CD1c-positive myeloid dendritic cell (primary cell): ENCODE measurements at regions not wholly inside any gene's neighbourhood (a gene's known extent, or its start where the extent isn't known, plus 50 kb on each side); places are given as distances from the start of the nearest gene placed in this dataset.

Experiments
- DNase-seq: peaks from one replicate; pipeline ENCODE4 v3.0.0-alpha.2; 2016; ENCODE audit errors: extremely low spot score

DNA sequence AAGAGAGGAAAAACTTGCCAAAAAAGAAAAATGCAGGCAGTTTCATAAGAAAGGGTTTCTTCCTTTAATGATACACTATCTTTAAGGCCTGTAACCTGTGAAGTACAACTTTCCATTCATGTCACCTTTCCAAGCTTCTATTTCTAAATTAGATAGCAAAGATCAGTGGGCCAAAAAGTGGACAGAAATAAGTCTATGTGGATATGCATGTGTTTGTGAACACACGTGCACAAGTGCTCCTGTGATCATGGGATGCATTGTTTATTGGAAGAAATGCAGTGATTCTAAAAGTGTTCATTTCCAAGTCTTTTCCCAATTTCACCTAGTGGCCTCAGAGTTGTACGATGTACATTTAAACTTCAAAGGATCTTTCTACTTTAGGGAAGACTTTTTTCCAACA, 230.0 kb upstream of the BLID start:
- DNase-seq, result no peak

GRCh38 chr11:122345586-122345985, 229.6 kb upstream of the BLID start:
- no peak for DNase-seq

- DNase-seq, result no peak
Measured at GRCh38 chr11:122344215-122344614, 228.2 kb upstream of the BLID start.

- no peak for DNase-seq
Measured at GRCh38 chr11:122343210-122343609, 227.2 kb upstream of the BLID start.

GRCh38 chr11:122342089-122342744, 226.2 kb upstream of the BLID start:
- peak; percentile 10 for DNase-seq

GRCh38 chr11:122341477-122341876, 225.5 kb upstream of the BLID start:
- no peak for DNase-seq

DNA sequence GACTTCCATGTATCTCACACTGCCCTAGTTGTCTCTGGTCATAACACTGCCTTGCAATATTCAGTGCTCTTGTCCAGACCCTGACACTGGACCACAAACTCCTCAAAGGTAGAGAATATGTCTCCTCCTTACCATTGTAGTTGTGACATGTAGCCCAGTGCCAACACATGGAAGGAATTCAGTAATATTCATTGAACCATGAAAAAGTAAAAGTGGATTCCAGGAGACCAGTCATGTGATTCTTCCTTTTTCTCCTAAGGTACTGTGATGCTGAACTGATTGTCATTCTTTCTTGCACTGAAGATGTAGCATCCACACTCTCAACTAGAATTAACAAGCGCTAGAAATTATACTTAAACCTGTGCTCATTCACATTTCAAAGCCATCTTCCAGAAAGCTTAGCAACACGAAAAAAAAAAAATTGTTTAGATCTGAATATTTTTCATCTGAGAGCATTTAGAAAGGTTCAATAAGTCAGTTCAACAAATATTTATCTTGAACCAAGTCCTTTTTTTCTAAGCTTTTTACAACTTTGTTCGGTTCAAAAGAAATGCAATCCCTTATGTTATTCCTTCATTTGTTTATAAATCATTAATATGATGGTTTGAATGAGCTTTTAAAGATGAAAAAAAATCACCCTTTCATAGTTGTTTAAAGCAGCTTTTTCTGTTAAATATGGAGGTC, 224.7 kb upstream of the BLID start:
- no peak for DNase-seq

DNA sequence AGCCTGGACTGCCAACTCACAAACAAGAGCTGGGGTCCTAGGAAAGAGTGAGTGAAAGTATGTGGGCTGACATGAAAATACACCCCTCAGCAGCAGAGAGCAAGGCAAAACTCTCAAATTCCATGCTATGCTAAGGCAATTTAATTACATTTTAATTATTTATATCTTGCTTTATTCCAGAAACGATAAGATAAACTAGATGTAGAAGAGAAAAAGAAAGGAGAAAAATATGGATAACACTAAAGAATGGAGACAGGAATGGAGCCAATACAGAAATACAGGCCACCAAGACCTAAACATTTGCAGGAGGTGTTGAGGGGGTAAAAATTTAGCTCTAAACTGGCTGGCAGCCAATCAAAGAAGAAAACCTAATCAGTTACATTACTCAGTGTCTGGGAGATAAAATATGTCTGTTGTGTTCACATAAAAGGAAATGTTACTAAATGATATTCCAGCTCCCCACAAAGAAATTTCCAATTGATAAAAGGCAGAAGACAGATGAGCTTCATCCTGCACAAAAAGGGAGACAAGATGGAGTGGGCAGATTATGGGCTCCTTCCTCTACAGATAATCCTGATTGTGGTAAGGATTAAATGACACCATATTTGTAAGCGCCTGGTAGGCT, 223.5 kb upstream of the BLID start:
- DNase-seq, result no peak

DNA sequence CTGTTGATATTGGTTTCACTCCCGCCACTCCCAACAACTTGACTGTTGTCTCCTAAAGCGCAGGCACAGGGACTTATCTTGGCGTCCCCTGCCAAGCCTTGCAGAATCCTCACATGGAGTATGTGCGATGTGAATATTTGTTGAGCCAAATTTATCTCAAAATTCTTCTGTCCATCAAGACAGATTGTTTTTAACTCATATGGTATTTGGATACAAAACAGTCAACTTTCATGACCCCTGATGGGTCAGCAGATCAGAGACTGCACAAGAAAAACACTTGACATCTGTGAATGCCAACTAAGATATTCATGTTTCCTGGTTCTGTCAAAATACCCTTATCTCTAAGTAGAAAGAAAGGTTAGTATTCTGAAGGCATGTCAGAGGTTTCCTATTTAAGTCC, 221.7 kb upstream of the BLID start:
- DNase-seq, result no peak

GRCh38 chr11:122337241-122337640, 221.2 kb upstream of the BLID start:
- no peak for DNase-seq

- no peak for DNase-seq
Measured at GRCh38 chr11:122336706-122337105, 220.7 kb upstream of the BLID start.

GRCh38 chr11:122334546-122335339, 218.7 kb upstream of the BLID start:
- DNase-seq, result no peak

GRCh38 chr11:122333467-122333866, 217.5 kb upstream of the BLID start:
- no peak for DNase-seq

GRCh38 chr11:122331079-122331478, 215.1 kb upstream of the BLID start:
- DNase-seq, result peak; percentile 4

GRCh38 chr11:122330279-122330965, 214.4 kb upstream of the BLID start:
- DNase-seq, result no peak

DNA sequence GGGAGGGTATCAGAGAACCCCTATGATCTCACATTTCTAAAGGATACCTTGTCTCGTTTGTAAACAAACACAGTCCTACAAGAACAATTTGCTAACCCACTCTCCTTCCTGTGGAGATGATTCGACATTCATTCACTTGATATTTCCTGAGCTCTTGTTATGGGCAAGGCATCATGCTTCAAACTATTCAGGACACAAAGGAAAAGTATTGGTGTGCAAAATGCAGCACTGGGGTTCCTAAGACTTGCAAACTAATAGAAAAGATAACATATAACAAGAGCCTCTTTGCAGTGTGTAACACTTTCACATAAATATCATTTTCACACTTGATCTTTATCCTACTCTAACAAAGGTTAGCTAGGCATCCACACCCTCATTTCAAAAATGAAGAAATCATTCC, 211.5 kb upstream of the BLID start:
- DNase-seq, result no peak

- no peak for DNase-seq
Measured at GRCh38 chr11:122323754-122324421, 207.9 kb upstream of the BLID start.

- DNase-seq, result peak; percentile 2
Measured at GRCh38 chr11:122322329-122322728, 206.3 kb upstream of the BLID start.

DNA sequence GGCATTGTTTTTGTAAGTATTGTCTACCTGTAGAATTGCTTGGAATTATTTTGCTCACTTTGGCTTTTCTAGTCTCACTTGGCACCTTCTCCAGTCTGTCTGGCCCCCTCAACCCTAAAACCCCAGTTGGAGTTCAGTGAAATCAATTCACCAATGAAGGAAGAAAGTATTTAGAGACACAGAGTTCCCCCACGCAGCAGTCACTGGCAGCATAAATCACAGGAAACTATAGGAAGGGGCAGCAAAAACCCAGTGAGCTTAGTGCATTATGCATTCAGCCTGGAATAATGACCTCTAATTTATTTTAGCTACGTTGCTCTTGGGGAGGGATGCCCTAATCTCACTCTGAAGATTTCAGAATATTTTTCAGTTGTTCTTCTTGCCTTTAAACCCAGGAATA, 204.7 kb upstream of the BLID start:
- DNase-seq, result no peak

GRCh38 chr11:122319691-122320620, 203.9 kb upstream of the BLID start:
- peak; percentile 28 for DNase-seq
